OCI-LY3 (cell line): ENCODE measurements at regions not wholly inside any gene's neighbourhood (a gene's known extent, or its start where the extent isn't known, plus 50 kb on each side); places are given as distances from the start of the nearest gene placed in this dataset.

ENCODE experiments used
- H2AFZ ChIP-seq: fragments of 200-600, 300-600 bp; shearing (Covaris generic); 2 replicates; pipeline ENCODE4 v1.6.0; 2014; ENCODE audit warnings: antibody characterized with exemption, low read depth, low read length
- H3K27ac ChIP-seq: fragments of 200-600, 300-600 bp; sonication (generic); 2 replicates; pipeline ENCODE4 v1.5.1; 2014; ENCODE audit warnings: mild to moderate bottlenecking, low read length, moderate library complexity, mixed read lengths
- H3K27me3 ChIP-seq: fragments of 200-600, 300-600 bp; sonication (generic); 2 replicates; pipeline ENCODE4 v1.6.1; 2014; ENCODE audit warnings: low read depth, low read length, mixed read lengths
- H3K36me3 ChIP-seq: fragments of 200-600, 300-600 bp; sonication (generic); replicated peaks from 2 replicates; pipeline ENCODE3; 2014; ENCODE audit warnings: low read depth, low read length, mixed read lengths
- H3K4me1 ChIP-seq: fragments of 300-600, 200-600 bp; sonication (generic); 2 replicates; pipeline ENCODE4 v1.6.1; 2014; ENCODE audit warnings: low read length, mixed read lengths
- H3K4me2 ChIP-seq: fragments of 200-600, 300-600 bp; sonication (generic); 2 replicates; pipeline ENCODE4 v1.6.1; 2014; ENCODE audit warnings: low read length, mixed read lengths
- H3K4me3 ChIP-seq: fragments of 300-600, 200-600 bp; sonication (generic); 2 replicates; pipeline ENCODE4 v1.5.1; 2014; ENCODE audit warnings: antibody characterized with exemption, mild to moderate bottlenecking, low read length, moderate library complexity
- H3K79me2 ChIP-seq: fragments of 300-600, 200-600 bp; shearing (Covaris generic); 2 replicates; pipeline ENCODE4 v1.6.1; 2014; ENCODE audit warnings: mild to moderate bottlenecking, low read length, mixed read lengths
- H3K9ac ChIP-seq: fragments of 300-600, 200-600 bp; shearing (Covaris generic); 2 replicates; pipeline ENCODE4 v1.6.0; 2014; ENCODE audit warnings: mild to moderate bottlenecking, low read length, moderate library complexity
- H3K9me3 ChIP-seq: fragments of 200-600, 300-600 bp; shearing (Covaris generic); 2 replicates; pipeline ENCODE4 v1.6.1; 2014; ENCODE audit warnings: low read length, mixed read lengths; ENCODE audit not compliant: insufficient read depth
- H4K20me1 ChIP-seq: fragments of 200-600, 300-600 bp; sonication (generic); 2 replicates; pipeline ENCODE4 v1.6.1; 2016; ENCODE audit warnings: low read length, mixed read lengths; ENCODE audit not compliant: insufficient read depth
- EZH2phosphoT487 ChIP-seq: fragments of 200-600 bp; shearing (Covaris generic); IDR thresholded peaks from 2 replicates; pipeline ENCODE4 v1.6.1; 2018; ENCODE audit warnings: antibody characterized with exemption, mixed run types, low read depth
- TF ChIP-seq, protein P1 (sequence below): fragments of 200-600, 300-600 bp; sonication (generic); IDR thresholded peaks from 2 replicates; pipeline ENCODE4 v1.5.1; 2014; ENCODE audit warnings: antibody characterized with exemption, low read length, low read depth

DNA sequence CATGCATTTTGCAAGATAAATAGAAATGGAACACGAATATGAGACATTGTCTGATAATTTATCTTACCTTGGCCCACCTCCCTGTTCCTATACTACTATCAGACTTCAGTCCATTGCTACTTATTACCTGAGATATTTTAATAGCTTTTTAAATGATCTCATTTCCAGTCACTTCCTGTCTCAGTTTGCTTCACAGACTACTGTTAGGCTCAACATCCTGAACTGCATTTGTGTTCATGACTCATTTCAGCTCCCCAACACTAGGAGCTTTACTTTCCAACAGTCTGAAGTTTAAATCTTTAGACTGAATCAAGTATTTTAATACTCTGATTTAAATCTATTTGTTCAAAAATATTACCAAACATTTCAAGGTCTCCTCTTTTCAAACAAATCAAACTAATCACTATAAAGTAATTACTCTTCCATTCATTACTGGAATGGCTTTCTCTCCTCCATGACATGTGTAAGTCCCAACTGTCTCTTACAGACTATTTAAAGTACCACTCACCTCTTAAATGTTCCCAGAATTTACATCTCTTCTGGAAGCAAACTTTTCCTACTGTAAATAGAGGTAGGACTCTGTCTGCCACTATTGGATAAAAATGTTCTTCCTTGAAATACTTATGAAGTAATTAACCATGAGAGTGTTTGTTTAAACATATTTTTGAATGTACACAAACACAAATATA, 1277.6 kb downstream of the ZPLD1 start:
- Histone ChIP-seq H3K36me3 (no peaks in the 10 kb centered on the region), H3K4me2 (no peak overlapping the region), H2AFZ (no peak overlapping the region), H3K27me3 (no peaks in the 10 kb centered on the region), H3K4me3 (no peak overlapping the region), H3K9ac (no peak overlapping the region), H4K20me1 (no peaks in the 10 kb centered on the region), H3K9me3 (no peaks in the 10 kb centered on the region), H3K4me1 (peaks cover 7% of the 10 kb centered on the region), H3K27ac (no peak overlapping the region), H3K79me2 (no peaks in the 10 kb centered on the region)
- TF ChIP-seq EZH2phosphoT487: no peak
- TF ChIP-seq, protein P1, sequence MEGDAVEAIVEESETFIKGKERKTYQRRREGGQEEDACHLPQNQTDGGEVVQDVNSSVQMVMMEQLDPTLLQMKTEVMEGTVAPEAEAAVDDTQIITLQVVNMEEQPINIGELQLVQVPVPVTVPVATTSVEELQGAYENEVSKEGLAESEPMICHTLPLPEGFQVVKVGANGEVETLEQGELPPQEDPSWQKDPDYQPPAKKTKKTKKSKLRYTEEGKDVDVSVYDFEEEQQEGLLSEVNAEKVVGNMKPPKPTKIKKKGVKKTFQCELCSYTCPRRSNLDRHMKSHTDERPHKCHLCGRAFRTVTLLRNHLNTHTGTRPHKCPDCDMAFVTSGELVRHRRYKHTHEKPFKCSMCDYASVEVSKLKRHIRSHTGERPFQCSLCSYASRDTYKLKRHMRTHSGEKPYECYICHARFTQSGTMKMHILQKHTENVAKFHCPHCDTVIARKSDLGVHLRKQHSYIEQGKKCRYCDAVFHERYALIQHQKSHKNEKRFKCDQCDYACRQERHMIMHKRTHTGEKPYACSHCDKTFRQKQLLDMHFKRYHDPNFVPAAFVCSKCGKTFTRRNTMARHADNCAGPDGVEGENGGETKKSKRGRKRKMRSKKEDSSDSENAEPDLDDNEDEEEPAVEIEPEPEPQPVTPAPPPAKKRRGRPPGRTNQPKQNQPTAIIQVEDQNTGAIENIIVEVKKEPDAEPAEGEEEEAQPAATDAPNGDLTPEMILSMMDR: no peak

DNA sequence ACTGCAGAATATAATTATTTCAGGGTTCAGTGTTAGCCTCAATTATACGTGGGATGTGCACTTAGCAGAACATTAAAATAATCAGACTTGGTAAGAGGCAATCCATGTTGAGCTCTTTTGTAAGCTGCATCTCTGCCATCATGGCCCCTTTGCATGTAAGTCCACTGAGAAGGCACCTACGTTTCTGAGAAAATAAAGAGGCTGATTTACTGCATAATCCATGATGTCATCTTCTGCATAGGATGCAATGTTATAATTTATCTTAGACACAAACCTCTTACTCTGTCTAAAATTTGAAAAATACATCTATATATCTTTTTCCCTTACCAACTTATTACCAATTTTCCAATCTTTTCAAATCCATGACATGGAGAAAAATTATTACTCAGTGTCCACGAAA, 1294.7 kb downstream of the ZPLD1 start:
- Histone ChIP-seq H3K36me3 (no peaks in the 10 kb centered on the region), H3K27ac (no peak overlapping the region), H2AFZ (no peak overlapping the region), H4K20me1 (no peaks in the 10 kb centered on the region), H3K9me3 (no peaks in the 10 kb centered on the region), H3K4me2 (no peak overlapping the region), H3K4me3 (no peak overlapping the region), H3K27me3 (no peaks in the 10 kb centered on the region), H3K4me1 (no peaks in the 10 kb centered on the region), H3K79me2 (no peaks in the 10 kb centered on the region), H3K9ac (no peak overlapping the region)
- TF ChIP-seq EZH2phosphoT487: no peak
- TF ChIP-seq, protein P1: no peak

GRCh38 chr3:103730744-103731143, 1295.9 kb downstream of the ZPLD1 start:
- Histone ChIP-seq H3K9ac (no peak overlapping the region), H4K20me1 (no peaks in the 10 kb centered on the region), H3K9me3 (no peaks in the 10 kb centered on the region), H3K4me1 (no peaks in the 10 kb centered on the region), H3K4me3 (no peak overlapping the region), H3K4me2 (no peak overlapping the region), H3K36me3 (no peaks in the 10 kb centered on the region), H2AFZ (no peak overlapping the region), H3K27me3 (no peaks in the 10 kb centered on the region), H3K79me2 (no peaks in the 10 kb centered on the region), H3K27ac (no peak overlapping the region)
- no peak for TF ChIP-seq EZH2phosphoT487
- TF ChIP-seq, protein P1: no peak

GRCh38 chr3:103752986-103753385, 1318.2 kb downstream of the ZPLD1 start:
- H2AFZ ChIP-seq: no peak overlapping the region
- H3K79me2 ChIP-seq: no peaks in the 10 kb centered on the region
- no peak overlapping the region for H3K4me2 ChIP-seq
- H3K27ac ChIP-seq: no peak overlapping the region
- no peaks in the 10 kb centered on the region for H4K20me1 ChIP-seq
- H3K9ac ChIP-seq: no peak overlapping the region
- H3K36me3 ChIP-seq: no peaks in the 10 kb centered on the region
- H3K4me1 ChIP-seq: no peaks in the 10 kb centered on the region
- TF ChIP-seq EZH2phosphoT487: no peak
- TF ChIP-seq, protein P1: no peak
- H3K27me3 ChIP-seq: no peaks in the 10 kb centered on the region
- no peaks in the 10 kb centered on the region for H3K9me3 ChIP-seq
- H3K4me3 ChIP-seq: no peak overlapping the region
